Loucy (cell line): ENCODE measurements at regions not wholly inside any gene's neighbourhood (a gene's known extent, or its start where the extent isn't known, plus 50 kb on each side); places are given as distances from the start of the nearest gene placed in this dataset.

Experiments used
- H2AFZ ChIP-seq: fragments of 200-600 bp; sonication (generic); 2 replicates; pipeline ENCODE4 v1.6.0; 2016; ENCODE audit warnings: antibody characterized with exemption, mild to moderate bottlenecking, low read length, moderate library complexity
- H3F3A ChIP-seq: fragments of 200-600 bp; 2 replicates; pipeline ENCODE4 v1.6.0; 2016; ENCODE audit warnings: antibody characterized with exemption, low read depth, mild to moderate bottlenecking
- H3K27me3 ChIP-seq: fragments of 200-600 bp; sonication (generic); 2 replicates; pipeline ENCODE4 v1.6.1; 2014; ENCODE audit warnings: low read length, mild to moderate bottlenecking; ENCODE audit not compliant: insufficient read depth, poor library complexity, severe bottlenecking
- H3K36me3 ChIP-seq: fragments of 200-600 bp; sonication (generic); 2 replicates; pipeline ENCODE4 v1.6.1; 2016; ENCODE audit warnings: low read length; ENCODE audit not compliant: insufficient read depth
- H3K4me1 ChIP-seq: fragments of 200-600 bp; sonication (generic); 2 replicates; pipeline ENCODE4 v1.5.1; 2014; ENCODE audit warnings: low read length, mild to moderate bottlenecking; ENCODE audit not compliant: insufficient read depth, poor library complexity, severe bottlenecking
- H3K4me2 ChIP-seq: fragments of 200-600 bp; sonication (generic); 2 replicates; pipeline ENCODE4 v1.6.0; 2014; ENCODE audit warnings: antibody characterized with exemption, low read length, low read depth, mild to moderate bottlenecking; ENCODE audit not compliant: poor library complexity, severe bottlenecking
- H3K4me3 ChIP-seq: fragments of 200-600 bp; sonication (generic); 2 replicates; pipeline ENCODE4 v1.5.1; 2014; ENCODE audit warnings: low read length, mild to moderate bottlenecking, mixed read lengths; ENCODE audit not compliant: poor library complexity, severe bottlenecking
- H3K79me2 ChIP-seq: fragments of 200-600 bp; sonication (generic); 2 replicates; pipeline ENCODE4 v1.6.1; 2014; ENCODE audit warnings: low read length; ENCODE audit not compliant: insufficient read depth
- H3K9ac ChIP-seq: fragments of 200-600 bp; sonication (generic); 2 replicates; pipeline ENCODE4 v1.6.0; 2014; ENCODE audit warnings: mild to moderate bottlenecking, low read depth, low read length, moderate library complexity; ENCODE audit not compliant: poor library complexity, severe bottlenecking
- H3K9me2 ChIP-seq: fragments of 200-600 bp; sonication (generic); replicated peaks from 2 replicates; pipeline ENCODE4 v1.6.1; 2016; ENCODE audit warnings: low read depth, low read length, mixed read lengths
- H3K9me3 ChIP-seq: fragments of 200-600 bp; sonication (generic); 2 replicates; pipeline ENCODE4 v1.6.1; 2014; ENCODE audit warnings: mild to moderate bottlenecking, antibody characterized with exemption, low read length, low read depth; ENCODE audit not compliant: insufficient read depth
- H4K20me1 ChIP-seq: fragments of 200-600 bp; sonication (generic); 2 replicates; pipeline ENCODE4 v1.6.0; 2014; ENCODE audit warnings: antibody characterized with exemption, low read length, mild to moderate bottlenecking; ENCODE audit not compliant: insufficient read depth, poor library complexity, severe bottlenecking
- EZH2phosphoT487 ChIP-seq: fragments of 200-600 bp; IDR thresholded peaks from 2 replicates; pipeline ENCODE4 v1.6.1; 2018; ENCODE audit warnings: antibody characterized with exemption, mild to moderate bottlenecking, moderate library complexity, borderline replicate concordance
- TF ChIP-seq, protein P1 (sequence below): fragments of 200-600 bp; sonication (generic); conservative IDR thresholded peaks from 2 replicates; pipeline ENCODE4 v1.5.1; 2014; ENCODE audit warnings: mild to moderate bottlenecking, antibody characterized with exemption, low read length

DNA sequence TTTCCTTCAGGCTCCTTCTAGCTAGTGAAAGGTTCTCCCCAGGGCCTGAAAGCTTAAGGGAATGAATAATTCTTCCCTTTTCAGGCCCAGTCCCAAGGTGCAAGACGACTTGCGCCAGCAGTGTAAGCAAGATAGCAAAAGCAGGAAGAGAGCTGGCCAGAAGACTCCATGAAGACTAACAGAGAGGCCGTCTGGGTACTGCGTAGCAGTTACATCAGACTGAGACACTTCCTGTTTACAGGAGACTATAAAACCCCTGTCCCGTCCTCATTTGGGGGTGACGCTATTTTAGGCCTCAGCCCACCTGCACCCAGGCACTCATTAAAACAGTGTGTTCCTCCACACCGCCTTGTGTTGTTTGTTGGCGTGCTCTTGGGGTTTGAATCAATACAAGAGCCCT is 90.7 kb upstream of the MOCS2 start:
- no peak for TF ChIP-seq EZH2phosphoT487
- TF ChIP-seq, protein P1, sequence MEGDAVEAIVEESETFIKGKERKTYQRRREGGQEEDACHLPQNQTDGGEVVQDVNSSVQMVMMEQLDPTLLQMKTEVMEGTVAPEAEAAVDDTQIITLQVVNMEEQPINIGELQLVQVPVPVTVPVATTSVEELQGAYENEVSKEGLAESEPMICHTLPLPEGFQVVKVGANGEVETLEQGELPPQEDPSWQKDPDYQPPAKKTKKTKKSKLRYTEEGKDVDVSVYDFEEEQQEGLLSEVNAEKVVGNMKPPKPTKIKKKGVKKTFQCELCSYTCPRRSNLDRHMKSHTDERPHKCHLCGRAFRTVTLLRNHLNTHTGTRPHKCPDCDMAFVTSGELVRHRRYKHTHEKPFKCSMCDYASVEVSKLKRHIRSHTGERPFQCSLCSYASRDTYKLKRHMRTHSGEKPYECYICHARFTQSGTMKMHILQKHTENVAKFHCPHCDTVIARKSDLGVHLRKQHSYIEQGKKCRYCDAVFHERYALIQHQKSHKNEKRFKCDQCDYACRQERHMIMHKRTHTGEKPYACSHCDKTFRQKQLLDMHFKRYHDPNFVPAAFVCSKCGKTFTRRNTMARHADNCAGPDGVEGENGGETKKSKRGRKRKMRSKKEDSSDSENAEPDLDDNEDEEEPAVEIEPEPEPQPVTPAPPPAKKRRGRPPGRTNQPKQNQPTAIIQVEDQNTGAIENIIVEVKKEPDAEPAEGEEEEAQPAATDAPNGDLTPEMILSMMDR = no peak
- Histone ChIP-seq H3K36me3 (no peaks in the 10 kb centered on the region), H3K79me2 (no peaks in the 10 kb centered on the region), H3K4me1 (peaks cover 14% of the 10 kb centered on the region), H3K9me3 (no peaks in the 10 kb centered on the region), H4K20me1 (no peaks in the 10 kb centered on the region), H3K27me3 (no peaks in the 10 kb centered on the region), H3F3A (no peaks in the 10 kb centered on the region), H2AFZ (no peak overlapping the region; the same call in 1 of the 2 replicates), H3K9ac (no peak overlapping the region), H3K9me2 (no peaks in the 10 kb centered on the region), H3K4me3 (no peak overlapping the region), H3K4me2 (no peak overlapping the region)

GRCh38 chr5:53201746-53202145 is 92.2 kb upstream of the MOCS2 start:
- H3K9me3 ChIP-seq = no peaks in the 10 kb centered on the region
- no peaks in the 10 kb centered on the region for H3F3A ChIP-seq
- no peak overlapping the region for H3K4me2 ChIP-seq
- no peak overlapping the region for H3K9ac ChIP-seq
- H4K20me1 ChIP-seq = no peaks in the 10 kb centered on the region
- TF ChIP-seq, protein P1 = peak; percentile 75
- no peak for TF ChIP-seq EZH2phosphoT487
- H2AFZ ChIP-seq = peak overlapping the region; percentile 44; the same call in 1 of the 2 replicates
- peaks cover 16% of the 10 kb centered on the region for H3K4me1 ChIP-seq
- no peaks in the 10 kb centered on the region for H3K36me3 ChIP-seq
- no peak overlapping the region for H3K4me3 ChIP-seq
- H3K9me2 ChIP-seq = no peaks in the 10 kb centered on the region
- no peaks in the 10 kb centered on the region for H3K27me3 ChIP-seq
- no peaks in the 10 kb centered on the region for H3K79me2 ChIP-seq

- H2AFZ ChIP-seq = no peak overlapping the region
- H3K9me2 ChIP-seq = no peaks in the 10 kb centered on the region
- no peaks in the 10 kb centered on the region for H3K9me3 ChIP-seq
- H3K27me3 ChIP-seq = no peaks in the 10 kb centered on the region
- H3K9ac ChIP-seq = no peak overlapping the region
- TF ChIP-seq, protein P1 = no peak
- no peak for TF ChIP-seq EZH2phosphoT487
- H3F3A ChIP-seq = no peaks in the 10 kb centered on the region
- no peak overlapping the region for H3K4me3 ChIP-seq
- no peaks in the 10 kb centered on the region for H3K36me3 ChIP-seq
- H3K79me2 ChIP-seq = no peaks in the 10 kb centered on the region
- H3K4me1 ChIP-seq = peaks cover 6% of the 10 kb centered on the region
- H4K20me1 ChIP-seq = no peaks in the 10 kb centered on the region
- H3K4me2 ChIP-seq = no peak overlapping the region
Observed at GRCh38 chr5:53206562-53206961, 97.0 kb upstream of the MOCS2 start.
